HG03521 (cell line): ENCODE measurements at regions not wholly inside any gene's neighbourhood (a gene's known extent, or its start where the extent isn't known, plus 50 kb on each side); places are given as distances from the start of the nearest gene placed in this dataset.

Experiments used
- ATAC-seq: cut with Tn5 transposase; IDR thresholded peaks from one replicate; pipeline ENCODE4 v1.9.1; 2021; ENCODE audit warnings: mild to moderate bottlenecking, moderate library complexity; ENCODE audit not compliant: unreplicated experiment

DNA sequence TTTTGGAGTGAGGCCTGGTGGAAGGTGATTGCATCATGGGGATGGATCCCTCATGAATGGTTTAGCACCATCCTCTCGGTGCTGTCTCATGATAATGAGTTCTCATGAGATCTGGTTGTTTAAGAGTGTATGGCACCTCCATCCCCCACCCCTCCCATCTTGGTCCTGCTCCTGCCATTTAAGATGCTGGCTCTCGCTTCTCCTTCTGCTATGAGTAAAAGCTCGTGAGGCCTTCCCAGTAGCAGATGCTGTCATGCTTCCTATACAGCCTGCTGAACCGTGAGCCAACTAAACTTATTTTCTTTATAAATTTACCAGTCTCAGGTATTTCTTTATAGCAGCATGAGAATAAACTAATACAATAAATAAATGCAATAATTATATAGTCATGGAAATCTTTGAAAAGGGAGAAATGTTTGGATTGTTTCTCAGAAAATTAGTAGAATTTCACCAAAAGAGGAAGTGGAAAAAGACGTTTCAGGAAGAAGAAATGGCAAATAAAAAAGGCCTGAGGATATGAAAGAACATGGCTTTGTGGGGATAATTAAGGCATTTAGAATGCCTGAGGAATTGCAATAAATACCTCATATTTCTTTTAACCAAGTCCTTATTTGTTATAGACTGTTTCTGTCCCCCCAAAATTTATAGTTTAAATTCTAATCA lies 451.2 kb upstream of the ADGRL4 start:
- ATAC-seq = no peak

DNA sequence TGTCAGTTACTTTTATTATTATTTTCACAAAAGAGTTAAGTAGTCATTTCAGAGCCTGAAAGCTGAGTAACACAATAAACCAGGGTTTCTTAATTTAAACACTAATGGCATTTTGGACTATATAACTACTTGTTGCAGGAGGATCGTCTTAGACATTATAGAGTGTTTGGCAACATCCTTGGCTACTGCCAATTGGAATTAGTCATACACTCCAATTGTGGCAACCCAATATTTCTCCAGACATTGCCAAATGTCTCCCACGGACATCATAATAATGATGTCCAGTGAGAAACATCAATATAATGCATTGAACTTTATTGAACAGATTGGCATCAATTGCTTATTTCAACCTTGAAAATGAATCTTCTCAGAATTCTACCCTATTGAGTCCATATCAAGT lies 441.9 kb upstream of the ADGRL4 start:
- ATAC-seq = no peak

GRCh38 chr1:79441238-79441637 lies 434.7 kb upstream of the ADGRL4 start:
- ATAC-seq = no peak

GRCh38 chr1:79437540-79437939 lies 431.0 kb upstream of the ADGRL4 start:
- no peak for ATAC-seq

GRCh38 chr1:79431340-79431739 lies 424.8 kb upstream of the ADGRL4 start:
- ATAC-seq = no peak

DNA sequence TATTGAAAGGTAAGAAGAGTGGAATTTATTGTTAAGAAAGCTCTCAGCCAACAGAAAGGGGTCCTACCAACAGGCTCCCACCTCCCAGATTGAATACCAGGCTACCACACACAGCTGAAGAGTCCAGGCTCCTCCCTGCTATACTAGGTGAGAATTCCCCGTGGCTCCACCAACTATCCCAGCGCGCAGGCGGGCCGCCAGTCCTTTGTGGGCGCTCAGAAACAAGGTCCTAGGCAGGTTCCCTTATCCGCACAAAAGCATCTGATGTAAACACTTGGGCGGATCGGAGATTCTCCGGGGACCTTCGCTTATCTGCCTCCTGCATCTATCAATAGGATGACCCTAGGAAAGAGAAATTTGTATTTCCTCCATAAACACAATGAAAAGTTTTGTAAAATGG lies 423.9 kb upstream of the ADGRL4 start:
- ATAC-seq = no peak

- ATAC-seq = no peak
Measured at GRCh38 chr1:79422726-79423125, 416.2 kb upstream of the ADGRL4 start.

GRCh38 chr1:79398501-79398900 lies 392.0 kb upstream of the ADGRL4 start:
- no peak for ATAC-seq

DNA sequence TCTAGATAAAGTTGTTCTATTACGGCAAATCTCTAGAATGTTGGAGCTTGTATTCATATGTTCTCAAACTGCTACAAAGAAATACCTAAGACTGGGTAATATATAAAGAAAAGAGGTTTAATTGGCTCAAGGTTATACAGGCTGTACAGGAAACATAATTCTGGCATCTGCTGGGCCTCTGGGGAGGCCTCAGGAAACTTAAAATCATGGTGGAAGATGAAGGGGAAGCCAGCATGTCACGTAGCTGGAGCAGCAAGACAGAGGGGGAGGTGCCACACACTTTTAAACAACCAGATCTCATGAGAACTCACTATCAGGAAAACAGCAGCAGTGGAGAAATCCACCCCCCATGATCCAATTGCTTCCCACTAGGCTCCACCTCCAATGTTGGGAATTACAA lies 390.4 kb upstream of the ADGRL4 start:
- ATAC-seq = no peak

- ATAC-seq = no peak
Measured at GRCh38 chr1:79388694-79389361, 382.3 kb upstream of the ADGRL4 start.

DNA sequence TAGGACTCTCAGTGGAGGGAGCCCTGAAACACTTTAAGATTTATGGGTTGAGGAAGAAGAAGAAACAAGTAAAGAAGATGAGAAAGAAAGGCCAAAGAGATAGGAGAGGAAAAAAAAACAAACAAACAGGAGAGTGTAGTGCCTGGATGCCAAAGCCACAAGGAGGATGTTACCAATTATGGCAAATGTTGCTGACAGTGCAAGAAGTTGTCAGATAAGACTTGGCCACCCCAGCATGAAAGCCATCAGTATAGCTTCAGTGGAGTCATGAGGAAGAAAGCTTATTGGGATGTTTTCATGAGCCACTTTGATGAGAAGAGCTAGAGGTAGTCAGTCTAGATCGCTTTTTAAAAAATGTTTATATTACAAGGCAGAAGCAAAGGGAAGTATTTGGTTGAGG lies 380.2 kb upstream of the ADGRL4 start:
- no peak for ATAC-seq

GRCh38 chr1:79380078-79380477 lies 373.5 kb upstream of the ADGRL4 start:
- no peak for ATAC-seq

- no peak for ATAC-seq
Measured at GRCh38 chr1:79376106-79376505, 369.6 kb upstream of the ADGRL4 start.

DNA sequence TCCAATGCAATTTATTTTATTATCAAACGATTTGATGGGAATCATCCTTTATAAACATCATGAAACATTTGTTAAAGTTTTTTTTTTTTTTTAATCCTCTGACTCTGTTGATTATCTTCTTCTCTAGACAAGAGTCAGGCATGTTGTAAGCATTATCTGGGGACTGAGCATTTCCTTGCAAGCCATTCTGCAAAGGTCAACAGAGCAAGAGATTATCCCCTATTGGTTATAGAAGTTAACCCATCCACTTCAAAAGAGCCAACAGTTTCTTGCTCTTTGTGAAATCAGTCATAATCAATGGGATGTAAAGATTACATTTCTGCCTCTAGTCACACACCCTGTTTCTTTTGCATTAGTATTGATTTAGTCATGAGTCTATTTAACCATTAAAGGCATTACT lies 368.8 kb upstream of the ADGRL4 start:
- ATAC-seq = no peak

GRCh38 chr1:79374397-79374796 lies 367.9 kb upstream of the ADGRL4 start:
- no peak for ATAC-seq

- no peak for ATAC-seq
Measured at GRCh38 chr1:79373481-79374125, 367.1 kb upstream of the ADGRL4 start.

DNA sequence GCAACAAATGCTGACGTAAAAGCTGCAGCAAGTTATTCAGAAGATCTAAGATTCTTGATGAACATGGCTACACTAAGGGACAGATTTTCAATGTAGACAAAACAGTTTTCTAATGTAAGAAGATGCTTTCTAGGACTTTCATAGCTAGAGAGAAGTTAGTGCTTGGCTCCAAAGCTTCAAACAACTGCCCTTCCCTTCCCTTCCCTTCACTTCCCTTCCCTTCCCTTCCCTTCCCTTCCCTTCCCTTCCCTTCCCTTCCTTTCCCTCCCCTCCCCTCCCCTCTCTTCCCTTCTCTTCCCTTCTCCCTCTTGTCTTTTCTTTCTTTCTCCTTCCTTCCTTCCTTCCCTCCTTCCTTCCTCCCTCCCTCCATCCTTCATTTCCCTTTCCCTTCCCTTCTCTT lies 365.3 kb upstream of the ADGRL4 start:
- ATAC-seq = no peak

DNA sequence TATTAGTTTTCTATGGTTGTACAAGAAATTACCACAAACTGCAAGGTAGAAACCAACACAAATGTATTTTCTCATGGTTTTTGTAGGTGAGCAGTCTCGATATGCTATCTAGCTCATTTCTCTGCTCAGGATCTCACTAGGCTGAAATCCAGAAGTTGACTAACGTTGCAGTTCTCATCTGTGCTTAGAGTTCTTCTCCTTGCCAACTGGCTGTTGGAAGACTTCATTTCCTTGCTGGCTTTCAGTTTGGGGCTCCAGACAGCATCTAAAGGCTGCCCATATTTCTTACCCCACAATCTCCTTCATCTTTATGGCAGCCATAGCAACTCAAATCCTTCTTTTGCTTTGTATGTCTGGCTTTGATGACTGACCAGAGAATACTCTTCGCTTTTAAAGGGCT lies 362.6 kb upstream of the ADGRL4 start:
- ATAC-seq = no peak

DNA sequence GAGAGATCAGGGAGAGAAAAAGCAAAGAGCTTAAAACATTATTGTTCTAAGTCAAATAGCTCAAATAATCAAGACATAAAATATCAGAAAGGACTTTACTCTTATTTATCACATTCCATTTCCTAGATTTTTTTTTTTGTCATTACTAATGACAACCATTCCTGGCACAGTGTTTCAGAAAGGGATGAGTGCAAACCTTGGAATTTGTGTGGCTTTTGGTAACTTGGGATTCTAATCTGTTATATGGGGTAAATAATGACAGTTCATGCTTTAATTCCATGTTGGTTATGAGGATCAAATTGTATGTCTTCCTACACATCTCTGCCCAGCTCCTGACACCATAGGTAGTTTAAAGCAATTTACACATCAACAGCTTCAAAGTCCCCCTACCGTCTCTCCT lies 358.4 kb upstream of the ADGRL4 start:
- no peak for ATAC-seq

DNA sequence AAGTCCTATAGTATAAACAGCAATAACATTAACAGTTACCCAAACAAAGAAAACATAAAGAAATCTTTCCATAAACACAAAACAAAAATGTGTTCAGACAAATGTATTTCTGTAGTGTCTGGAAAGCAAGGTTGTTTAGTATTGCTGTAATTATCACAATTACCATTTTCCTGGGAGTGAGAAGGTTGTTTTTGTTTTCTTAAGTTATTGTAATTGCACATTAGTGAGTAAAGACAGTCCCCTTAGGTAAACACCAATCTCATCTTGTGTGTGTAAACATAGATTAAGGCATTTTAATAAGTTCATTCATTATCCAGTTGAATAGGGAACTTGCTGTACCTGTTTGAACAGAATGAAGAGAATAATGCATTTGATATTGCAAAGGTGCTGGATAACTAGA lies 356.9 kb upstream of the ADGRL4 start:
- ATAC-seq = no peak

- ATAC-seq = no peak
Measured at GRCh38 chr1:79362470-79362869, 355.9 kb upstream of the ADGRL4 start.

DNA sequence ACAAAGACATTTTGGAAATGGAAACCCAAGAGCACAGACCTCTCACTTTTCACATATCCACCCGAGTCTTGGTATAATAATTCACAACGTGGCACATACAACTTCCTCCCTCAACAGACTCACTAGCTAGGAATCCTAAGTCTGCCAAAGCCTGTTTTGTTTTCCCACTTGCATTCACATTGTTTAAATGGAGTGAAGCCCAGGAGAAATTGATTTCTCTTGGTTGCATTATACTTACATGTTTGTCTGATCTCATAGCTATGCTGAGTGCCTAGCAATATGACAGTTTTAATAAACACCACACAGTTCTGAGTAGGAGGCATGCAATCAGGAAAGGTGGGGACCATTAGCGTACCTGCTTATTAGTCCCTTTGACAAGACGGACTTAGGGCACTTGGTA lies 348.6 kb upstream of the ADGRL4 start:
- no peak for ATAC-seq
